ENCODE measurements at regions not wholly inside any gene's neighbourhood (a gene's known extent, or its start where the extent isn't known, plus 50 kb on each side); places are given as distances from the start of the nearest gene placed in this dataset.

GRCh38 chr6:141301779-141302178 is 830.9 kb upstream of the GJE1 start:
- intact Hi-C loops (cut with micrococcal nuclease), result no loop called here
- POLR2A ChIA-PET, result no interaction called here
- CTCF ChIA-PET, result no interaction called here

GRCh38 chr6:141290941-141291721 is 841.6 kb upstream of the GJE1 start:
- Mint-ChIP-seq H3K27ac (no peak overlapping the region), H3K9me3 (peaks cover 9% of the 10 kb centered on the region), H3K4me3 (no peak overlapping the region), H3K4me1 (ENCODE audit: low read depth) (no peaks in the 10 kb centered on the region), H3K27me3 (no peaks in the 10 kb centered on the region), H3K36me3 (peaks cover 1% of the 10 kb centered on the region)
- CTCF ChIA-PET, result no interaction called here
- POLR2A ChIA-PET, result no interaction called here
- DNase-seq, result no peak
- intact Hi-C loops (cut with micrococcal nuclease), result no loop called here

More at GRCh38 chr6:141301779-141302178, 830.9 kb upstream of the GJE1 start:
- no peak overlapping the region for H3K27ac Mint-ChIP-seq
- no peaks in the 10 kb centered on the region for H3K36me3 Mint-ChIP-seq
- H3K9me3 Mint-ChIP-seq, result no peaks in the 10 kb centered on the region
- H3K4me1 Mint-ChIP-seq (ENCODE audit: low read depth), result no peaks in the 10 kb centered on the region
- H3K27me3 Mint-ChIP-seq, result no peaks in the 10 kb centered on the region
- DNase-seq, result no peak
- H3K4me3 Mint-ChIP-seq, result no peak overlapping the region

GRCh38 chr6:141288947-141289346 is 843.8 kb upstream of the GJE1 start:
- Mint-ChIP-seq H3K4me3 (no peak overlapping the region), H3K9me3 (peaks cover 9% of the 10 kb centered on the region), H3K4me1 (ENCODE audit: low read depth) (no peaks in the 10 kb centered on the region), H3K27ac (no peak overlapping the region), H3K27me3 (no peaks in the 10 kb centered on the region), H3K36me3 (peaks cover 1% of the 10 kb centered on the region)
- POLR2A ChIA-PET, result no interaction called here
- DNase-seq, result no peak
- CTCF ChIA-PET, result no interaction called here
- intact Hi-C loops (cut with micrococcal nuclease), result no loop called here

- no peak for DNase-seq
- intact Hi-C loops (cut with micrococcal nuclease), result no loop called here
- Mint-ChIP-seq H3K27me3 (no peaks in the 10 kb centered on the region), H3K27ac (no peak overlapping the region), H3K4me3 (no peak overlapping the region), H3K36me3 (no peaks in the 10 kb centered on the region), H3K9me3 (peaks cover 2% of the 10 kb centered on the region), H3K4me1 (ENCODE audit: low read depth) (no peaks in the 10 kb centered on the region)
- ChIA-PET POLR2A (no interaction called here), CTCF (no interaction called here)
These were observed 850.5 kb upstream of the GJE1 start for GRCh38 chr6:141282263-141282662.

GRCh38 chr6:141269684-141270083 is 863.0 kb upstream of the GJE1 start:
- no peaks in the 10 kb centered on the region for H3K9me3 Mint-ChIP-seq
- no peak overlapping the region for H3K4me3 Mint-ChIP-seq
- H3K27me3 Mint-ChIP-seq, result no peaks in the 10 kb centered on the region
- DNase-seq, result no peak
- intact Hi-C loops (cut with micrococcal nuclease), result no loop called here
- H3K36me3 Mint-ChIP-seq, result no peaks in the 10 kb centered on the region
- H3K27ac Mint-ChIP-seq, result no peak overlapping the region
- POLR2A ChIA-PET, result no interaction called here
- CTCF ChIA-PET, result no interaction called here
- H3K4me1 Mint-ChIP-seq (ENCODE audit: low read depth), result peaks cover 4% of the 10 kb centered on the region

GRCh38 chr6:141267420-141267819 is 865.3 kb upstream of the GJE1 start:
- no peak for DNase-seq
- Mint-ChIP-seq H3K27me3 (no peaks in the 10 kb centered on the region), H3K9me3 (no peaks in the 10 kb centered on the region), H3K4me3 (no peak overlapping the region), H3K36me3 (no peaks in the 10 kb centered on the region), H3K27ac (no peak overlapping the region), H3K4me1 (ENCODE audit: low read depth) (peaks cover 10% of the 10 kb centered on the region)
- CTCF ChIA-PET, result no interaction called here
- POLR2A ChIA-PET, result no interaction called here
- intact Hi-C loops (cut with micrococcal nuclease), result no loop called here

GRCh38 chr6:141265756-141266623 is 866.7 kb upstream of the GJE1 start:
- CTCF ChIA-PET, result interaction anchor here (0.7 kb wide), 1 partner anchor 133 kb away, joined by 3 read pairs; no protein-coding TSS in a partner anchor
- no peaks in the 10 kb centered on the region for H3K27me3 Mint-ChIP-seq
- intact Hi-C loops (cut with micrococcal nuclease), result no loop called here
- peaks cover 10% of the 10 kb centered on the region for H3K4me1 Mint-ChIP-seq (ENCODE audit: low read depth)
- H3K9me3 Mint-ChIP-seq, result no peaks in the 10 kb centered on the region
- POLR2A ChIA-PET, result no interaction called here
- H3K27ac Mint-ChIP-seq, result no peak overlapping the region
- H3K4me3 Mint-ChIP-seq, result no peak overlapping the region
- no peaks in the 10 kb centered on the region for H3K36me3 Mint-ChIP-seq
- no peak for DNase-seq

- Mint-ChIP-seq H3K27ac (no peak overlapping the region), H3K27me3 (no peaks in the 10 kb centered on the region), H3K9me3 (no peaks in the 10 kb centered on the region), H3K4me1 (ENCODE audit: low read depth) (peaks cover 10% of the 10 kb centered on the region), H3K36me3 (no peaks in the 10 kb centered on the region), H3K4me3 (no peak overlapping the region)
- intact Hi-C loops (cut with micrococcal nuclease), result no loop called here
- DNase-seq, result no peak
- ChIA-PET CTCF (no interaction called here), POLR2A (no interaction called here)
These were observed 868.6 kb upstream of the GJE1 start for GRCh38 chr6:141264101-141264500.

GRCh38 chr6:141261672-141262060 is 871.1 kb upstream of the GJE1 start:
- Mint-ChIP-seq H3K36me3 (no peaks in the 10 kb centered on the region), H3K9me3 (no peaks in the 10 kb centered on the region), H3K4me3 (no peak overlapping the region), H3K4me1 (ENCODE audit: low read depth) (peaks cover 10% of the 10 kb centered on the region), H3K27ac (no peak overlapping the region), H3K27me3 (no peaks in the 10 kb centered on the region)
- POLR2A ChIA-PET, result no interaction called here
- intact Hi-C loops (cut with micrococcal nuclease), result no loop called here
- no peak for DNase-seq
- CTCF ChIA-PET, result no interaction called here

GRCh38 chr6:141261016-141261671 is 871.6 kb upstream of the GJE1 start:
- Mint-ChIP-seq H3K9me3 (no peaks in the 10 kb centered on the region), H3K4me1 (ENCODE audit: low read depth) (peaks cover 7% of the 10 kb centered on the region), H3K27me3 (no peaks in the 10 kb centered on the region), H3K4me3 (no peak overlapping the region), H3K27ac (no peak overlapping the region), H3K36me3 (no peaks in the 10 kb centered on the region)
- DNase-seq, result no peak
- CTCF ChIA-PET, result no interaction called here
- POLR2A ChIA-PET, result no interaction called here
- intact Hi-C loops (cut with micrococcal nuclease), result no loop called here

GRCh38 chr6:141260627-141261015 is 872.1 kb upstream of the GJE1 start:
- Mint-ChIP-seq H3K27me3 (no peaks in the 10 kb centered on the region), H3K9me3 (no peaks in the 10 kb centered on the region), H3K4me3 (no peak overlapping the region), H3K4me1 (ENCODE audit: low read depth) (peaks cover 6% of the 10 kb centered on the region), H3K36me3 (no peaks in the 10 kb centered on the region), H3K27ac (no peak overlapping the region)
- no peak for DNase-seq
- ChIA-PET POLR2A (no interaction called here), CTCF (no interaction called here)
- intact Hi-C loops (cut with micrococcal nuclease), result no loop called here

- intact Hi-C loops (cut with micrococcal nuclease), result no loop called here
- ChIA-PET POLR2A (no interaction called here), CTCF (no interaction called here)
- Mint-ChIP-seq H3K27me3 (no peaks in the 10 kb centered on the region), H3K27ac (no peak overlapping the region), H3K36me3 (no peaks in the 10 kb centered on the region), H3K9me3 (no peaks in the 10 kb centered on the region), H3K4me3 (no peak overlapping the region), H3K4me1 (ENCODE audit: low read depth) (peaks cover 6% of the 10 kb centered on the region)
- no peak for DNase-seq
These were observed 872.9 kb upstream of the GJE1 start for GRCh38 chr6:141259807-141260206.
